ENCODE measurements at regions not wholly inside any gene's neighbourhood (a gene's known extent, or its start where the extent isn't known, plus 50 kb on each side); places are given as distances from the start of the nearest gene placed in this dataset.

- TF ChIP-seq SUZ12 (IDR thresholded peaks at IDR 0.05; ENCODE audit: extremely low read depth, insufficient read depth, insufficient read length) (no peak), YY1 (IDR thresholded peaks at IDR 0.05; ENCODE audit: insufficient read depth, insufficient read length) (no peak), ZNF274 (IDR thresholded peaks at IDR 0.05; ENCODE audit: low read depth, low read length) (no peak)
Observed at GRCh38 chr13:78787190-78787589, 128.2 kb upstream of the OBI1 start.
